ENCODE measurements at regions not wholly inside any gene's neighbourhood (a gene's known extent, or its start where the extent isn't known, plus 50 kb on each side); places are given as distances from the start of the nearest gene placed in this dataset.
"Not testable (repeated sequence)": the region's sequence is repeated elsewhere in the genome, so short reads cannot be mapped to it uniquely, and the experiment has no call there.

DNA sequence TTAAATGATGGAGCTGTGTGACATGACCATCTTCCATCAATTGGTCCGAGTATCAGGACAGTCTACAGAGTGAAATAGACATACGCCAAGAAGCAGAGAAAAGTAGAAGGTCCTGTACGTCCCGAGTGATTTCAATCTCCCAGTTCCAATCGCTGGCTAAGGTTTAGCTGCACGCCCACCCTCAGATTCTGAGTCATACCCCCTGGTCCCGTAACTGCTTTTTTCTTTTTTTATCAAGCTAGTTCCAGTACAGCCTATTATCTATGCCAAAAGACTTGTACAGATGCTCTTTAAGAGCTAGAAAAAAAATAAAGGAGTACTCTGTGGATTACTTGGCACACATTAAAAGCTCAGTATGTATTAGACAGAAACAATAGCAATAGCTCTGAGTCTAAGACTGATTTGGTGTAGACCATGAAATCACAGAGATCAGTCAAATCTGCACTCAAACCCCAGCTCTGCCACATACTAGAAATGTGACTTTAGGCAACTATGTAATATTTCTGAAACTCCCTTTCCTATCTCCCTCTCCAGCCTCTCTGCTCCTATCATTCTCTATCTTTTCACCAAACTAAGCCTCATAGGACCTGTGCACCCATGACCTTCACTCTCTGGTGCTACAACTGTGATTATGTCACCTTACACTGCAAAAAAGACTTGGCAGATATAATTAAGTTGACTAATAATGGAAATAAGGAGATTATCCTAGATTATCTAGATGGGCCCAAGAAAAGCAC, 63.0 kb upstream of the SRRM3 start:
- TF ChIP-seq, protein P1, sequence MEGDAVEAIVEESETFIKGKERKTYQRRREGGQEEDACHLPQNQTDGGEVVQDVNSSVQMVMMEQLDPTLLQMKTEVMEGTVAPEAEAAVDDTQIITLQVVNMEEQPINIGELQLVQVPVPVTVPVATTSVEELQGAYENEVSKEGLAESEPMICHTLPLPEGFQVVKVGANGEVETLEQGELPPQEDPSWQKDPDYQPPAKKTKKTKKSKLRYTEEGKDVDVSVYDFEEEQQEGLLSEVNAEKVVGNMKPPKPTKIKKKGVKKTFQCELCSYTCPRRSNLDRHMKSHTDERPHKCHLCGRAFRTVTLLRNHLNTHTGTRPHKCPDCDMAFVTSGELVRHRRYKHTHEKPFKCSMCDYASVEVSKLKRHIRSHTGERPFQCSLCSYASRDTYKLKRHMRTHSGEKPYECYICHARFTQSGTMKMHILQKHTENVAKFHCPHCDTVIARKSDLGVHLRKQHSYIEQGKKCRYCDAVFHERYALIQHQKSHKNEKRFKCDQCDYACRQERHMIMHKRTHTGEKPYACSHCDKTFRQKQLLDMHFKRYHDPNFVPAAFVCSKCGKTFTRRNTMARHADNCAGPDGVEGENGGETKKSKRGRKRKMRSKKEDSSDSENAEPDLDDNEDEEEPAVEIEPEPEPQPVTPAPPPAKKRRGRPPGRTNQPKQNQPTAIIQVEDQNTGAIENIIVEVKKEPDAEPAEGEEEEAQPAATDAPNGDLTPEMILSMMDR (IDR thresholded peaks at IDR 0.05 in 4 of 5, conservative IDR thresholded peaks at IDR 0.05 in 1 of 5), result not testable (repeated sequence)
- not testable (repeated sequence) for TF ChIP-seq POLR2A (IDR thresholded peaks at IDR 0.05)
